Vagina (tissue), 2 donors: ENCODE measurements at regions not wholly inside any gene's neighbourhood (a gene's known extent, or its start where the extent isn't known, plus 50 kb on each side); places are given as distances from the start of the nearest gene placed in this dataset.

Experiments
- DNase-seq, 2 donors: peaks; one replicate each; pipeline ENCODE4 v3.0.0-alpha.2; 2017; ENCODE audit errors: extremely low spot score in 2 of 2
- H3K27ac ChIP-seq: fragments of 200-600 bp; sonication (generic); one replicate; pipeline ENCODE4 v1.5.1; 2019
- H3K27me3 ChIP-seq: fragments of 200-600 bp; sonication (generic); one replicate; pipeline ENCODE4 v1.5.1; 2019
- H3K36me3 ChIP-seq, 2 donors: fragments of 200-600 bp; sonication (generic); one replicate each; pipeline ENCODE4 v1.5.1; 2017 to 2019
- H3K4me1 ChIP-seq: fragments of 200-600 bp; sonication (generic); one replicate; pipeline ENCODE4 v1.5.1; 2019
- H3K4me3 ChIP-seq, 2 donors: fragments of 200-600 bp; sonication (generic); 1 replicate in 1 of 2; 2 replicates in 1 of 2; pipeline ENCODE4 v1.5.1; 2016 to 2019
- H3K9me3 ChIP-seq: fragments of 200-600 bp; sonication (generic); one replicate; pipeline ENCODE4 v1.5.1; 2019
- CTCF ChIP-seq, 3 experiments: fragments of 450-650 bp in 2 of 3; fragments of 200-600 bp in 1 of 3; sonication (generic) in 1 of 3; IDR thresholded peaks; one replicate each; pipeline ENCODE4 v1.5.1; 2017 to 2019; ENCODE audit warnings: antibody characterized with exemption in 3 of 3, mild to moderate bottlenecking in 2 of 3, moderate library complexity in 2 of 3
- POLR2A ChIP-seq, 2 donors: fragments of 450-650 bp; IDR thresholded peaks; one replicate each; pipeline ENCODE4 v1.6.1; 2017; ENCODE audit warnings: antibody characterized with exemption in 2 of 2, mild to moderate bottlenecking in 2 of 2, moderate library complexity in 2 of 2
- POLR2AphosphoS5 ChIP-seq, 2 donors: sonication (generic); formaldehyde crosslinking; IDR thresholded peaks; one replicate each; pipeline ENCODE4 v1.9.0; 2017; ENCODE audit warnings: antibody characterized with exemption in 2 of 2, mild to moderate bottlenecking in 2 of 2, low read depth in 1 of 2; ENCODE audit not compliant: insufficient read depth in 1 of 2
- intact Hi-C: fragments of 100-400 bp; cut with DNase I; formaldehyde crosslinking; loops from one replicate; pipeline ENCODE4 v1.15.1; 2023

- H3K9me3 ChIP-seq = no peaks in the 10 kb centered on the region
- DNase-seq = no peak
Measured at GRCh38 chr1:36595921-36596320, 113.2 kb upstream of the CSF3R start.

GRCh38 chr1:36595349-36595748 lies 112.6 kb upstream of the CSF3R start:
- H3K9me3 ChIP-seq = no peaks in the 10 kb centered on the region
- H3K27ac ChIP-seq = no peak overlapping the region
- H3K4me1 ChIP-seq = no peaks in the 10 kb centered on the region
- no peak for DNase-seq
- H3K4me3 ChIP-seq = no peak overlapping the region
- no peaks in the 10 kb centered on the region for H3K27me3 ChIP-seq
- intact Hi-C loops = no loop called here
- no peaks in the 10 kb centered on the region for H3K36me3 ChIP-seq
- TF ChIP-seq POLR2A (IDR thresholded peaks at IDR 0.05) = no peak
- no peak for TF ChIP-seq CTCF (IDR thresholded peaks at IDR 0.05)
- no peak for TF ChIP-seq POLR2AphosphoS5 (IDR thresholded peaks at IDR 0.05; ENCODE audit: insufficient read depth in 1 of 2, low read depth in 1 of 2)

More at GRCh38 chr1:36595921-36596320, 113.2 kb upstream of the CSF3R start:
- no peak overlapping the region for H3K4me3 ChIP-seq
- no peak overlapping the region for H3K27ac ChIP-seq
- TF ChIP-seq POLR2AphosphoS5 (IDR thresholded peaks at IDR 0.05; ENCODE audit: insufficient read depth in 1 of 2, low read depth in 1 of 2) = no peak
- no peak for TF ChIP-seq POLR2A (IDR thresholded peaks at IDR 0.05)
- TF ChIP-seq CTCF (IDR thresholded peaks at IDR 0.05) = no peak
- no peaks in the 10 kb centered on the region for H3K27me3 ChIP-seq
- H3K36me3 ChIP-seq = no peaks in the 10 kb centered on the region
- no peaks in the 10 kb centered on the region for H3K4me1 ChIP-seq
- intact Hi-C loops = no loop called here

- no peak for DNase-seq
- intact Hi-C loops = no loop called here
- no peaks in the 10 kb centered on the region for H3K9me3 ChIP-seq
- no peaks in the 10 kb centered on the region for H3K36me3 ChIP-seq
- H3K27me3 ChIP-seq = no peaks in the 10 kb centered on the region
- TF ChIP-seq POLR2A (IDR thresholded peaks at IDR 0.05) (no peak), CTCF (IDR thresholded peaks at IDR 0.05) (no peak), POLR2AphosphoS5 (IDR thresholded peaks at IDR 0.05; ENCODE audit: insufficient read depth in 1 of 2, low read depth in 1 of 2) (no peak)
- no peak overlapping the region for H3K4me3 ChIP-seq
- no peak overlapping the region for H3K27ac ChIP-seq
- no peaks in the 10 kb centered on the region for H3K4me1 ChIP-seq
Measured at GRCh38 chr1:36594023-36594422, 111.3 kb upstream of the CSF3R start.

GRCh38 chr1:36591278-36591677 lies 108.6 kb upstream of the CSF3R start:
- Histone ChIP-seq H3K4me1 (no peaks in the 10 kb centered on the region), H3K36me3 (no peaks in the 10 kb centered on the region), H3K4me3 (no peak overlapping the region), H3K9me3 (no peaks in the 10 kb centered on the region), H3K27ac (no peak overlapping the region), H3K27me3 (no peaks in the 10 kb centered on the region)
- intact Hi-C loops = no loop called here
- DNase-seq = no peak
- no peak for TF ChIP-seq CTCF (IDR thresholded peaks at IDR 0.05)
- TF ChIP-seq POLR2A (IDR thresholded peaks at IDR 0.05) = no peak
- no peak for TF ChIP-seq POLR2AphosphoS5 (IDR thresholded peaks at IDR 0.05; ENCODE audit: insufficient read depth in 1 of 2, low read depth in 1 of 2)

GRCh38 chr1:36590771-36591170 lies 108.1 kb upstream of the CSF3R start:
- H3K27ac ChIP-seq = no peak overlapping the region
- no peaks in the 10 kb centered on the region for H3K4me1 ChIP-seq
- no peak overlapping the region for H3K4me3 ChIP-seq
- TF ChIP-seq POLR2AphosphoS5 (IDR thresholded peaks at IDR 0.05; ENCODE audit: insufficient read depth in 1 of 2, low read depth in 1 of 2) (no peak), POLR2A (IDR thresholded peaks at IDR 0.05) (no peak), CTCF (IDR thresholded peaks at IDR 0.05) (no peak)
- DNase-seq = no peak
- H3K36me3 ChIP-seq = no peaks in the 10 kb centered on the region
- H3K27me3 ChIP-seq = no peaks in the 10 kb centered on the region
- intact Hi-C loops = no loop called here
- H3K9me3 ChIP-seq = no peaks in the 10 kb centered on the region
